ENCODE measurements at regions not wholly inside any gene's neighbourhood (a gene's known extent, or its start where the extent isn't known, plus 50 kb on each side); places are given as distances from the start of the nearest gene placed in this dataset.

- TF ChIP-seq CTCF (IDR thresholded peaks at IDR 0.05): no peak
- H3K4me3 ChIP-seq: no peak overlapping the region
- H3K27ac ChIP-seq: no peak overlapping the region
- no peaks in the 10 kb centered on the region for H3K9me3 ChIP-seq
- no peaks in the 10 kb centered on the region for H3K27me3 ChIP-seq (replicated peaks; ENCODE audit: insufficient read depth)
- no peaks in the 10 kb centered on the region for H3K4me1 ChIP-seq (ENCODE audit: control insufficient read depth in 1 of 2, low read depth in 2 of 2)
- ATAC-seq (ENCODE audit: insufficient number of reproducible peaks, low FRiP score, low read depth): no peak
- no peaks in the 10 kb centered on the region for H3K36me3 ChIP-seq
- DNase-seq (ENCODE audit: low spot score): no peak
These were observed 232.0 kb downstream of the CXXC4 start for GRCh38 chr4:104262678-104263077.

- TF ChIP-seq CTCF (IDR thresholded peaks at IDR 0.05): no peak
- DNase-seq (ENCODE audit: low spot score): no peak
- no peaks in the 10 kb centered on the region for H3K4me1 ChIP-seq (ENCODE audit: control insufficient read depth in 1 of 2, low read depth in 2 of 2)
- H3K36me3 ChIP-seq: no peaks in the 10 kb centered on the region
- no peak for ATAC-seq (ENCODE audit: insufficient number of reproducible peaks, low FRiP score, low read depth)
- no peaks in the 10 kb centered on the region for H3K27me3 ChIP-seq (replicated peaks; ENCODE audit: insufficient read depth)
- H3K9me3 ChIP-seq: no peaks in the 10 kb centered on the region
- no peak overlapping the region for H3K4me3 ChIP-seq
- no peak overlapping the region for H3K27ac ChIP-seq
These were observed 246.0 kb downstream of the CXXC4 start for GRCh38 chr4:104248726-104249125.

GRCh38 chr4:104235967-104236366 is 258.7 kb downstream of the CXXC4 start:
- Histone ChIP-seq H3K36me3 (no peaks in the 10 kb centered on the region), H3K4me1 (ENCODE audit: control insufficient read depth in 1 of 2, low read depth in 2 of 2) (no peaks in the 10 kb centered on the region), H3K27me3 (replicated peaks; ENCODE audit: insufficient read depth) (no peaks in the 10 kb centered on the region), H3K4me3 (no peak overlapping the region), H3K27ac (no peak overlapping the region), H3K9me3 (no peaks in the 10 kb centered on the region)
- no peak for DNase-seq (ENCODE audit: low spot score)
- ATAC-seq (ENCODE audit: insufficient number of reproducible peaks, low FRiP score, low read depth): no peak
- TF ChIP-seq CTCF (IDR thresholded peaks at IDR 0.05): no peak

- TF ChIP-seq CTCF (IDR thresholded peaks at IDR 0.05): no peak
- Histone ChIP-seq H3K36me3 (no peaks in the 10 kb centered on the region), H3K4me1 (ENCODE audit: control insufficient read depth in 1 of 2, low read depth in 2 of 2) (no peaks in the 10 kb centered on the region), H3K9me3 (no peaks in the 10 kb centered on the region), H3K27ac (no peak overlapping the region), H3K4me3 (no peak overlapping the region), H3K27me3 (replicated peaks; ENCODE audit: insufficient read depth) (no peaks in the 10 kb centered on the region)
- ATAC-seq (ENCODE audit: insufficient number of reproducible peaks, low FRiP score, low read depth): no peak
- DNase-seq (ENCODE audit: low spot score): no peak
These were observed 277.2 kb downstream of the CXXC4 start for GRCh38 chr4:104217526-104217925.

GRCh38 chr4:104211657-104212056 is 283.0 kb downstream of the CXXC4 start:
- no peak for DNase-seq (ENCODE audit: low spot score)
- Histone ChIP-seq H3K36me3 (no peaks in the 10 kb centered on the region), H3K27me3 (replicated peaks; ENCODE audit: insufficient read depth) (no peaks in the 10 kb centered on the region), H3K27ac (no peak overlapping the region), H3K9me3 (no peaks in the 10 kb centered on the region), H3K4me3 (no peak overlapping the region), H3K4me1 (ENCODE audit: control insufficient read depth in 1 of 2, low read depth in 2 of 2) (no peaks in the 10 kb centered on the region)
- no peak for TF ChIP-seq CTCF (IDR thresholded peaks at IDR 0.05)
- no peak for ATAC-seq (ENCODE audit: insufficient number of reproducible peaks, low FRiP score, low read depth)

Data from thoracic aorta (tissue), 2 donors.